Right lobe of liver (tissue), 6 donors: ENCODE measurements at regions not wholly inside any gene's neighbourhood (a gene's known extent, or its start where the extent isn't known, plus 50 kb on each side); places are given as distances from the start of the nearest gene placed in this dataset.
"Not testable (repeated sequence)": the region's sequence is repeated elsewhere in the genome, so short reads cannot be mapped to it uniquely, and the experiment has no call there.

Experiments used
- ATAC-seq, 4 donors: fragments of 200-7000 bp; cut with Tn5 transposase; one replicate each; pipeline ENCODE4 v1.9.1; 2020; ENCODE audit warnings: mild to moderate bottlenecking in 4 of 4, moderate library complexity in 4 of 4
- DNase-seq, 3 donors: peaks; one replicate each; pipeline ENCODE4 v3.0.0-alpha.2; 2020
- H3K27ac ChIP-seq, 3 donors: fragments of 200-600 bp; one replicate each; pipeline ENCODE4 v1.8.0; 2022
- H3K27me3 ChIP-seq, 2 donors: fragments of 200-600 bp; one replicate each; pipeline ENCODE4 v1.8.0; 2022
- H3K36me3 ChIP-seq, 4 donors: fragments of 200-600 bp; sonication (generic) in 1 of 4; one replicate each; pipeline versions ENCODE4 v1.5.1 to v1.8.0; 2017 to 2022; ENCODE audit warnings: control low read depth in 1 of 4
- H3K4me1 ChIP-seq, 4 donors: fragments of 200-600 bp; sonication (generic) in 1 of 4; one replicate each; pipeline versions ENCODE4 v1.5.1 to v1.8.0; 2017 to 2022; ENCODE audit warnings: control low read depth in 1 of 4
- H3K4me3 ChIP-seq, 3 donors: fragments of 200-600 bp; one replicate each; pipeline ENCODE4 v1.8.0; 2022
- H3K9me3 ChIP-seq, 4 donors: fragments of 200-600 bp; sonication (generic) in 1 of 4; one replicate each; pipeline versions ENCODE4 v1.5.1 to v1.8.0; 2017 to 2022; ENCODE audit warnings: control low read depth in 1 of 4
- CTCF ChIP-seq, 4 donors: fragments of 200-600 bp in 3 of 4; fragments of 450-650 bp in 1 of 4; IDR thresholded peaks; one replicate each; pipeline versions ENCODE4 v1.5.1 to v1.8.0; 2016 to 2022; ENCODE audit warnings: antibody characterized with exemption in 4 of 4, mild to moderate bottlenecking in 2 of 4
- POLR2A ChIP-seq: fragments of 450-650 bp; IDR thresholded peaks from one replicate; pipeline ENCODE4 v1.6.1; 2017; ENCODE audit warnings: antibody characterized with exemption, mild to moderate bottlenecking
- WGBS: methylation state at CpG from one replicate; pipeline ENCODE4 v1.1.6; 2018; ENCODE audit warnings: low coverage, low lambda C conversion rate; ENCODE audit not compliant: insufficient coverage; ENCODE audit errors: missing lambda C conversion rate; 5-methylcytosine and 5-hydroxymethylcytosine counted together
- intact Hi-C, 2 donors: fragments of 100-400 bp; cut with DNase I; formaldehyde crosslinking; loops; one replicate each; pipeline versions ENCODE4 v1.11.2 to v1.14.1; 2022
- donor health status: DM: no; HTN: yes; CAD: no.
- donor health status: DM: no; HTN: no; CAD: no.
- donor health status: DM: no; HTN: no; CAD: no.
- donor health status: DM: no; HTN: yes; CAD: no.
- donor health status: DM: no; HTN: yes; CAD: no.

GRCh38 chr2:122041455-122041854 lies 286.0 kb downstream of the TSN start:
- no peak overlapping the region for H3K4me3 ChIP-seq
- H3K4me1 ChIP-seq = no peaks in the 10 kb centered on the region
- ATAC-seq (no peak), DNase-seq (no peak)
- no peaks in the 10 kb centered on the region for H3K36me3 ChIP-seq
- intact Hi-C loops = no loop called here
- no peak overlapping the region for H3K27ac ChIP-seq
- 83% methylated on average over 2 of the region's 5 CpGs for WGBS
- no peak for TF ChIP-seq POLR2A
- no peak for TF ChIP-seq CTCF (IDR thresholded peaks at IDR 0.05)
- H3K27me3 ChIP-seq = no peaks in the 10 kb centered on the region
- H3K9me3 ChIP-seq = no peaks in the 10 kb centered on the region

- WGBS = no CpG with 5 or more reads among the region's 20 CpGs
- H3K27ac ChIP-seq, intact Hi-C loops, H3K36me3 ChIP-seq, H3K4me3 ChIP-seq, H3K4me1 ChIP-seq, DNase-seq, H3K27me3 ChIP-seq, ATAC-seq, H3K9me3 ChIP-seq: not testable (repeated sequence)
These were observed 296.2 kb downstream of the TSN start for GRCh38 chr2:122051659-122052058.

- Histone ChIP-seq H3K27me3 (no peaks in the 10 kb centered on the region), H3K27ac (no peak overlapping the region), H3K9me3 (no peaks in the 10 kb centered on the region), H3K4me3 (no peak overlapping the region), H3K4me1 (no peaks in the 10 kb centered on the region), H3K36me3 (no peaks in the 10 kb centered on the region)
- intact Hi-C loops = no loop called here
- DNase-seq (no peak), ATAC-seq (no peak)
- TF ChIP-seq CTCF (IDR thresholded peaks at IDR 0.05) (no peak), POLR2A (no peak)
- 3% methylated on average over 4 of the region's 4 CpGs for WGBS
These were observed 300.1 kb downstream of the TSN start for GRCh38 chr2:122055521-122055931.

- intact Hi-C loops = no loop called here
- H3K27ac ChIP-seq = no peak overlapping the region
- H3K36me3 ChIP-seq = no peaks in the 10 kb centered on the region
- H3K4me3 ChIP-seq = no peak overlapping the region
- no peak for DNase-seq
- H3K4me1 ChIP-seq = no peaks in the 10 kb centered on the region
- TF ChIP-seq CTCF (IDR thresholded peaks at IDR 0.05) (no peak), POLR2A (no peak)
- peak in 1 of 4 donors; percentile 45 for ATAC-seq
- no peaks in the 10 kb centered on the region for H3K9me3 ChIP-seq
- H3K27me3 ChIP-seq = no peaks in the 10 kb centered on the region
- 49% methylated on average over 2 of the region's 2 CpGs for WGBS
These were observed 301.4 kb downstream of the TSN start for GRCh38 chr2:122056853-122057252.

GRCh38 chr2:122061206-122061605 lies 305.8 kb downstream of the TSN start:
- Histone ChIP-seq H3K27me3 (no peaks in the 10 kb centered on the region), H3K36me3 (no peaks in the 10 kb centered on the region), H3K27ac (no peak overlapping the region), H3K4me3 (no peak overlapping the region), H3K4me1 (no peaks in the 10 kb centered on the region), H3K9me3 (no peaks in the 10 kb centered on the region)
- DNase-seq (no peak), ATAC-seq (no peak)
- intact Hi-C loops = no loop called here
- no peak for TF ChIP-seq POLR2A
- TF ChIP-seq CTCF (IDR thresholded peaks at IDR 0.05) = no peak
- WGBS = 57% methylated on average over 2 of the region's 2 CpGs
